ENCODE measurements at regions not wholly inside any gene's neighbourhood (a gene's known extent, or its start where the extent isn't known, plus 50 kb on each side); places are given as distances from the start of the nearest gene placed in this dataset.

GRCh38 chr7:49260538-49260937, 336.2 kb downstream of the CDC14C start:
- no peak for DNase-seq

DNA sequence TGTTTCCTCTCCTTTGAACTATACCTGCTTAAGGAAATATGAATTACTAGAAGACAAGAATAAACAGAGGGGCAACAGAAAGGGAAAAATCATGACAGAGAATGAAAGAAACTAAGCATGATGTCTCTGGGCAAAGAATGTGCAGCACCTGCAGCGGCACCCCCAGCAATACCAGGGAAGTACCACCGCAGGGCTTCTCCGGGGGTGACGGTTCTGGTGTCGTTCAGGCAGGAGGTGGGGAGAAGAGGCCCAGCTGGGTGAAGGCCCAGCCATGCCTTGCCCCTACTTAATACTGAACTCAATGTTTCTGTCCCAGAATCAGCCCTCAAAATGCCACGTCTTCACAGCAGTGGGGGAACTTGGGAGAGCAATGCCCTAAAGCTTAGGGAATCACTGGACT, 337.6 kb downstream of the CDC14C start:
- no peak for DNase-seq

DNA sequence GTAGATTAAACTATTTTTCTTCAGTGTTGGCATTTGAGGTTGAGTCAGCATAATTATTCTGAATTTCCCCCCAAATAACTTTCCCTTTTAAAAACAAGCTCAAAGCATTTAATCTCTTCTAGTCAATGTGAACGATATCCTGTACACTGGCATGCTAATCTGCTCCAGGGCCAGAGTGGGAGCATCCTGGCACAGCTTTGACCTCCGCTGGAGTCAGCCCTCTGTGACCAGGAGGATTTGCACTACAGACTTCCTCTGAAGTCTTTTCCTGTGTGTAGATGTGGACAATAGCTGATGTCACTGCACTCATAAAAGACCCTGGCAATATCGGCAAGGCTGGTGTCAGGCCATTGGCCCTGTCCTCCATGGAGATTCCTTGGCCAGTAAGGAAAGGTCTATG, 340.2 kb downstream of the CDC14C start:
- DNase-seq = no peak

- no peak for DNase-seq
These were observed 349.6 kb downstream of the CDC14C start for GRCh38 chr7:49273897-49274296.

- DNase-seq = no peak
These were observed 355.5 kb downstream of the CDC14C start for GRCh38 chr7:49279891-49280290.

DNA sequence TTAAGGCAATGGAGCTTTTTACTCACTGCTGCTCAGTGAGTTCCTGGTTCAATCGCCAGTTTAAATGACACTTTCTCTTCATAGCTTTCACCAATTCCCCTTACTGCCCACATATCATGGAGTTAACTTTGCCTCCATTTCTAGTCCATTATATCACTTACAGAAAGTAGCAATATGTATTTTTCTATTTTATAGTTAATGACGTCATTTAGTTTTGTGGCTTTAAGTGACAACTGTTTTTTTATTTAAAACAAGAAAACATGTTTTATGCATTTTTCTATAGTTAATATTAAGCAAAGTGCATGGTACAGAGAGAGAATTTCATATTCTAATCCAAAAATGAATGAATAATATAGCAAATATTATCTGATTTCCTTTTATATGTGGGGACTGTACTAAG, 363.3 kb downstream of the CDC14C start:
- DNase-seq = no peak

- no peak for DNase-seq
These were observed 370.3 kb downstream of the CDC14C start for GRCh38 chr7:49294611-49295010.

DNA sequence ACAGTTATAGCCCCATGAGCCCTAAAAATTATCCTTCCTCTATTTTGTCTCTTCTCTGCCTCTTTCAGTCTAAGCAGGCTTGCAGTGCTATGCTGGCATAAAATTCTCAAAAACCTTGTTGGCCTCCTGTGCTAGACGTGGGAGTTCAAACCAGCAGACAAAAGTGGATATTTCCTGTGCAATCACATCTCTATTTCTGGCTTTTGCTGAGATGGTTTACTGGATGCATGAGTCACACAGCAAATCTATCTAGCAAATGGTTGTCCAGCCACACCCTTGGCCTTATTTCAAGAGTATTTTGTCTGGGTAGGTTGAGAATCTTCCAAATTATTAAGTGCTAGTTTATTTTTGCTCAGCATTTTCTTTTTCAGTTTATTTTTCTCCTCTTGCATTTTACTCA, 370.8 kb downstream of the CDC14C start:
- DNase-seq = no peak

- no peak for DNase-seq
These were observed 373.6 kb downstream of the CDC14C start for GRCh38 chr7:49297958-49298357.

GRCh38 chr7:49308787-49309186, 384.4 kb downstream of the CDC14C start:
- DNase-seq = no peak

- DNase-seq = no peak
These were observed 395.7 kb downstream of the CDC14C start for GRCh38 chr7:49320083-49320482.

DNA sequence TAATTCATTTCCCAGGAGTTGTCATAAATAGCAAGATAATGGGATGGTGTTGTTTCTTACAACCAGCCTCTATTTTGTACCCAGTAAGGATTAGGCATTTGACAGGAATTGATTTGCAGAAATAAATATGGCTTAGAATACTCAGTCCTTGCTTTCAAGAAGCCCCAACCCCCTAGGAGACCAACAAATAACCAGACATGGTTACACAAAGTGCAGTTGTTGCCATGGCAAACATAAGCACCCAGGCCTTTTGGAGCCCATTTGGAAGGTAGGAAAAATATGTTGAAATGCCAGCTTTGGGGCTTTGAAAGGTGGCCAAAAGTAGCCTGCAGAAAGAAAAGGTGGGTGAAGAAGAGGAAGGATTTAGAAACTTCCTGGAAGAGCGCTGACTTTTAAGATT, 397.5 kb downstream of the CDC14C start:
- DNase-seq = no peak

GRCh38 chr7:49322476-49322875, 398.1 kb downstream of the CDC14C start:
- DNase-seq = no peak

DNA sequence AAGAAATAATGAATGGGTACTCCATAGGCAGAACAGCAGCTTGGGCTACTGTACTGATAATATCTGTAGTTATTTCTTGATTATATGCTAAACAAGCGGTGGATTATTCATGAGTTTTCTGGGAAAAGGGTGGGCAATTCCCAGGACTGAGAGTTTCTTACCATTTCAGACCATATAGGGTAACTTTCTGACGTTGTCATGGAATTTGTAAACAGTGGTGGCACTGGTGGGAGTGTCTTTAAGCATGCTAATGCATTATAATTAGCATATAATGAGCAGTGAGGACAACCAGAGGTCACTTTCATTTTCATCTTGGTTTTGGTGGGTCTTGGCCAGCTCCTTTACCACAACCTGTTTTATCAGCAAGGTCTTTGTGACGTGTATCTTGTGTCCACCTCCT, 399.7 kb downstream of the CDC14C start:
- no peak for DNase-seq

DNA sequence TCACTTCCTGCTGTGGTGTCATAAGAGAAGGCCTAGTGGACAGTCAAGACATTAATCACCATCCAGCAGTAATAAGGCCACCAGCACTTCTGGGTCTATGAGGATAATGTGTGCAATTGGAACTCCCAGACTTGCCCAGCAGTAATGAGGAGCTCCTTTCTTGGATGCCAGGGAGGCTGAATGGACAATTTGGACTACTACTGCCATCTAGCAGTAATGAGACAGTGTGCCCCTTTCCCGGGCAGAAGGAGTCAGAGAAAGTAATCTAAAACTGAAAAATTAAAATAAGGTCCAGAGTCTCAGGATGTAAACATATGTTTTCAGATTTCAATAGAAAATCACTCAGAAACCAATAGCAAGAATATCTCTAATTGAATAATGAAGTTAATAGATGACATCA, 400.4 kb downstream of the CDC14C start:
- no peak for DNase-seq

- no peak for DNase-seq
These were observed 401.2 kb downstream of the CDC14C start for GRCh38 chr7:49325571-49325970.

DNA sequence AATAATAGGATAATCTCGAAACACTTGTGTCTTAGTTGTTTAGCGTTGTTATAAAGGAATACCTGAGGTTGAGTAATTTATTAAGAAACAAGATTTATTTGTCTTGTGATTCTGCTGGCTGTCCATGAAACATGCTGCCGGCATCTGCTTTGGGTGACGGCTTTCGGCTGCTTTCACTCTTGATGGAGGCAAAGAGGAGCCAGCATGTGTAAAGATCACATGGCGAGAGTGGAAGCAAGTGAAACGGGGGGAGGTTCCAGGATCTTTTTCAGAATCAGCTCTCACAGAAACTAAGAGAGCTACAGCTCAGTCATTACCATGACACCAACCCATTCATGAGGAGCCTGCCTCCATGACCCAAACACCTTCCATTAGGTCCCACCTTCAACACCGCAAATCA, 402.8 kb downstream of the CDC14C start:
- no peak for DNase-seq

DNA sequence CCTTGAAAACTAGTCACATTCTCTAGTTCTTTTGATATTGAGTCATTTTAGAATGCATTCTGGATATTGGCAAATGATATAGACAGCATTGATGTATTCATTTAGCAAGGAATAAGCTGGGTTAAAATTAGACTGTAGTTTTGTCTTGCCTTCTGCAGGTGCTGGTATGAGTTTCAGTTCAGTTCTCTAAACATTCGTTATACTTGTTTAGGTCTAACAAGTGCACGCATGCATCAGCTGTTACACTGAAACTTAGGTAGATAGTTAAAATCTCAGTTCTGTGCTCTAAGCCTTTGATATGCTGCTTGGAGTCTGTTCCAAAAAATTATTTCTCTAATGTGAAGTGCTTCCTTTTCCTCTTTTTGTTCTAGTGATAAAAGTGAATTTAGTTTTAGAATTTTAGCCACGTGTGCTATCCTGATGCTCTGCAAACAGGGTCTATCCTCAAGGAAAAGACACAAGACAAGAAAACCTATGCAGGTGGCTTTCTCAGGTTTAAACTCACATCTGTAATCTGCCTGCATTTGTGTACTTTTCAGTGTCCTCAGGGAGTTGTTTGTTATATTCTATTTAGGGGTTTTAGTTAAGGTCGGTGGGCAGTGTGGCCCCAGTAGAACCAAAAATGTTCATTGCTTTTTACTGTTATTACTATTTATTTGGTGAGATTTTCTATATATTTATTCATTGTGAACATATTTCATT, 409.0 kb downstream of the CDC14C start:
- no peak for DNase-seq

- no peak for DNase-seq
These were observed 417.5 kb downstream of the CDC14C start for GRCh38 chr7:49341849-49342248.

DNA sequence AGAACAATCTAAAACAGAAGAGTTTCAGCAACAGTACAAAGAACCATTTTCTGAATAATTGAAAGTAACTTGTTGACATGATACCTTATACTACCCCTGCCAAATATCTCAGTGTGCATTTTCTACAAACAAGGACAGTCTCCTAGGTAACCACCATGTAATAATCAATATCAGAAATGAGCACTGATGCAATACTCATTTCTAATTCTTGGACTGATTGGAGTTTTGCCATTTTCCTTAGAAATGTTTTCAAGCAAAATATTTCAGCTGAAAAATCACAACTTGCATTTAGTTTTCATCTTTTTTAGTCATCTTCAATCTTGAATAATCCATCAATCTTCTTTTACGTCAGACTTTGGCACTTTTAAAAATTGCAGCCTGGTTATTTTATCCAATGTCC, 420.2 kb downstream of the CDC14C start:
- no peak for DNase-seq

DNA sequence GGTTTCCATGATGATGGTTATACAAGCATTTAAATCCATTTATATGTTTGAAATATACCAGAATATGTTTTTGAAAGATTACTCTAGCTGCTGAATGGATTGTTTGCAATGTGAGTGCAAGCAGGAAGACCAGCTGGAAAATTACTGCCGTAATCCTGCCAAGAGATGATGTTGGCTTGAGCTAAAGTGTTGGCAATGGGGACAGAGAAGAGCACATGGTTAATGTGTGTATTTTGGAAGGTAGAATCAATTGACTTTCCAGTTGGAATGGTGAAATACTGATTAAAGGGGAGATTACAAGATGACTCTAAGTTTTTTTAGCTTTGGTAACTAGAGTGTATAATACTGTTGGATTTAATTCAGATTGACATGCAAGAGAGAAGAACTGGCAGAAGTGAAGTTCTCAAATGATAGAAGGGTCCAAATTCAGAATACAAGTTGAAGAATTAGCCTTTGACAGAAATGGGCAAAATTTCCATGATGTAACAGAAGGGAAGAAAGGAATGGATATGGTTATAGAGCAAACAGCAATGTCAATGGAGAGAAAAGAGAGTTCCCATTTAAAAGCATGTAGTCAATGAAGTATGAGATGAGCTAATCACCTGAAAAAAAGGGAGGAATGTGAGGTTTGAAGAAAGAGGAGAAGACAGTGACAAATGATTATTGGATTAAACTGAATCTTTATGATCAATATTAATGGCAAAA, 422.0 kb downstream of the CDC14C start:
- no peak for DNase-seq

DNA sequence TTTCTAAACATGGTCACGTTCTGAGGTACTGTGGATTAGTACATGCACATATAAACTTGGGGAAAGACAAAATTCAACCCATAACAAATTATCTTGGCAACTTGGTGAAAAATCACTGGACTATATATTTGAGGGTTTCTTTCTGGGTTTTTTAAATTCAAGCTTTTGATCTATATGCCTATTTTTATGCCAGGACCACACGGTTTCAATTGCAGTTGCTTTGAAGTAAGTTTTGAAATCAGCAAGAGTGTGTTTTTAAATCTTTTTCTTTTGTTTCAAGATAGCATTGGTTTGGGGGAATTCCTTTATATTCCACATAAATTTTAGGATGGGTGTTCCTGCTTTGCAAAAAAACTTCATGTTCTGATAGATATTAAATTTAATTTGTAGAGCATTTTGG, 406.4 kb upstream of the VWC2 start:
- no peak for DNase-seq

DNA sequence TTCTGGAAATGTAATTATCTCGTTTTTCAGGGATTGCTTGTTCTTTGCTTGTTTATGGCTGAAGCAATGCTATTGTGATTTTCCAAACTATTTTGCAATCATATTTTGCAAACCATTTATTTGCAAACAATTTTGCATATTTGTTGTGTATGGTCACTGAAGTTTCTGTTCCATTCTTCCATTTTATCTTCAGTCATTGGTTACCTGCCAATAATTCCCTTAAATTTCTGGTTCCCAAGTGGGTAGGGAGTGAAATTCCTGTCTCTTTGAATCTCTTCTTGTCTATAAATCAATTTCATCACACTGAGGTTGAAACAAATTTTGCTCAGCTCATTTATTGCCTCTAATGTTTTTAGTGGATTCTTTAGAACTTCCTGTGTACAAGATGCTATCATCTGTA, 401.7 kb upstream of the VWC2 start:
- DNase-seq = no peak

- DNase-seq = no peak
These were observed 396.5 kb upstream of the VWC2 start for GRCh38 chr7:49376817-49377375.

GRCh38 chr7:49386792-49387191, 386.6 kb upstream of the VWC2 start:
- no peak for DNase-seq

All from midbrain (tissue), 1 donor.